GM12878 (cell line): ENCODE measurements at regions not wholly inside any gene's neighbourhood (a gene's known extent, or its start where the extent isn't known, plus 50 kb on each side); places are given as distances from the start of the nearest gene placed in this dataset.

Experiments used
- EZH2 ChIP-seq: IDR thresholded peaks from 2 replicates; pipeline ENCODE4 v1.6.1; 2012; ENCODE audit warnings: low read depth, mild to moderate bottlenecking, control low read depth, inconsistent platforms, low read length, borderline replicate concordance; ENCODE audit not compliant: control insufficient read depth
- HDAC2 ChIP-seq: fragments of 200-600 bp; sonication (generic); IDR thresholded peaks from 2 replicates; pipeline ENCODE4 v1.6.1; 2017
- JUNB ChIP-seq: IDR thresholded peaks from 2 replicates; pipeline ENCODE4 v1.6.1; 2016; ENCODE audit warnings: antibody characterized with exemption, mild to moderate bottlenecking
- NFYB ChIP-seq: IDR thresholded peaks from 2 replicates; pipeline ENCODE4 v1.6.1; 2011; ENCODE audit warnings: low read depth, mild to moderate bottlenecking, low read length, improper control_type of control experiment, moderate library complexity; ENCODE audit not compliant: insufficient read depth
- POLR2A ChIP-seq: IDR thresholded peaks from 2 replicates; pipeline ENCODE4 v1.6.1; 2011; ENCODE audit warnings: low read depth, mild to moderate bottlenecking, low read length
- POLR2AphosphoS5 ChIP-seq: IDR thresholded peaks from 2 replicates; pipeline ENCODE4 v1.6.1; 2011; ENCODE audit warnings: mild to moderate bottlenecking, low read length, inconsistent platforms
- POU2F2 ChIP-seq: IDR thresholded peaks from 3 replicates; pipeline ENCODE4 v1.6.1; 2011; ENCODE audit warnings: low read depth, mild to moderate bottlenecking, low read length, borderline replicate concordance
- RAD51 ChIP-seq: fragments of 450-650 bp; IDR thresholded peaks from 2 replicates; pipeline ENCODE4 v1.6.1; 2016; ENCODE audit warnings: moderate library complexity, mild to moderate bottlenecking, inconsistent platforms
- TCF12 ChIP-seq: IDR thresholded peaks from 2 replicates; pipeline ENCODE4 v1.6.1; 2011; ENCODE audit warnings: low read depth, mild to moderate bottlenecking, low read length
- TCF7 ChIP-seq: IDR thresholded peaks from 2 replicates; pipeline ENCODE4 v1.6.1; 2014; ENCODE audit warnings: antibody characterized with exemption, borderline replicate concordance
- YY1 ChIP-seq: IDR thresholded peaks from 2 replicates; pipeline ENCODE4 v1.6.1; 2011; ENCODE audit warnings: low read depth, mild to moderate bottlenecking, low read length
- ZZZ3 ChIP-seq: IDR thresholded peaks from 2 replicates; pipeline ENCODE4 v1.6.1; 2011; ENCODE audit warnings: low read depth; ENCODE audit not compliant: control insufficient read depth, insufficient read length
- TF ChIP-seq, protein P1 (sequence below), 3 experiments: IDR thresholded peaks in 2 of 3; conservative IDR thresholded peaks in 1 of 3; 2 replicates each; pipeline ENCODE4 v1.5.1; 2011; ENCODE audit warnings: low read depth in 3 of 3, low read length in 3 of 3, mild to moderate bottlenecking in 3 of 3, control low read depth in 2 of 3, moderate library complexity in 2 of 3, inconsistent platforms in 1 of 3, mixed read lengths in 1 of 3; ENCODE audit not compliant: control insufficient read depth in 2 of 3, insufficient read depth in 1 of 3; ENCODE audit errors: extremely low read depth in 1 of 3

DNA sequence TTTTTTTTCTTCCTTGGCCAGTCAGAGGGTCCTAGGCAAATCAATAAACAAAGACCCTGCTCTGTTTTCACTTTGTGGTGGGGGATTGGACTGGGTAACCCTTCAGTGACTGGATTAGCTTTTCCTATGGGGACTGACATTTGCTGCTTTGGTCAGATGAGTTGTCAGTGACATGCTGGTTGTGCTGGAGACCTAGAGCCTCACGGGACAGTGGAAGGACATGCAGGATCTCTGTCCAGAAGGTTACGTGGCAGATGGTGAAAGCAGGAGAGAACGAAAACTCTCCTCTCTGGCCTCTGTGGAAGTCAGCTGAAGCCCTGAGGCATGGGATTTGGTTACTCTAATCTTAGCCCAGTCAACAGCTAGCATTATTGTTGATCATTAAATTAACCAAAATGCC is 90.0 kb upstream of the BMPER start:
- TF ChIP-seq, protein P1, sequence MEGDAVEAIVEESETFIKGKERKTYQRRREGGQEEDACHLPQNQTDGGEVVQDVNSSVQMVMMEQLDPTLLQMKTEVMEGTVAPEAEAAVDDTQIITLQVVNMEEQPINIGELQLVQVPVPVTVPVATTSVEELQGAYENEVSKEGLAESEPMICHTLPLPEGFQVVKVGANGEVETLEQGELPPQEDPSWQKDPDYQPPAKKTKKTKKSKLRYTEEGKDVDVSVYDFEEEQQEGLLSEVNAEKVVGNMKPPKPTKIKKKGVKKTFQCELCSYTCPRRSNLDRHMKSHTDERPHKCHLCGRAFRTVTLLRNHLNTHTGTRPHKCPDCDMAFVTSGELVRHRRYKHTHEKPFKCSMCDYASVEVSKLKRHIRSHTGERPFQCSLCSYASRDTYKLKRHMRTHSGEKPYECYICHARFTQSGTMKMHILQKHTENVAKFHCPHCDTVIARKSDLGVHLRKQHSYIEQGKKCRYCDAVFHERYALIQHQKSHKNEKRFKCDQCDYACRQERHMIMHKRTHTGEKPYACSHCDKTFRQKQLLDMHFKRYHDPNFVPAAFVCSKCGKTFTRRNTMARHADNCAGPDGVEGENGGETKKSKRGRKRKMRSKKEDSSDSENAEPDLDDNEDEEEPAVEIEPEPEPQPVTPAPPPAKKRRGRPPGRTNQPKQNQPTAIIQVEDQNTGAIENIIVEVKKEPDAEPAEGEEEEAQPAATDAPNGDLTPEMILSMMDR (IDR thresholded peaks at IDR 0.05 in 2 of 3, conservative IDR thresholded peaks at IDR 0.05 in 1 of 3; ENCODE audit: control insufficient read depth in 2 of 3, extremely low read depth in 1 of 3, insufficient read depth in 1 of 3, low read depth in 3 of 3, low read length in 3 of 3) = no peak
- TF ChIP-seq TCF12 (no peak), YY1 (no peak), NFYB (no peak), POLR2AphosphoS5 (no peak), POLR2A (no peak), HDAC2 (no peak), JUNB (no peak), EZH2 (no peak), RAD51 (no peak), ZZZ3 (no peak), TCF7 (no peak), POU2F2 (no peak)
